ENCODE measurements at regions not wholly inside any gene's neighbourhood (a gene's known extent, or its start where the extent isn't known, plus 50 kb on each side); places are given as distances from the start of the nearest gene placed in this dataset.

DNA sequence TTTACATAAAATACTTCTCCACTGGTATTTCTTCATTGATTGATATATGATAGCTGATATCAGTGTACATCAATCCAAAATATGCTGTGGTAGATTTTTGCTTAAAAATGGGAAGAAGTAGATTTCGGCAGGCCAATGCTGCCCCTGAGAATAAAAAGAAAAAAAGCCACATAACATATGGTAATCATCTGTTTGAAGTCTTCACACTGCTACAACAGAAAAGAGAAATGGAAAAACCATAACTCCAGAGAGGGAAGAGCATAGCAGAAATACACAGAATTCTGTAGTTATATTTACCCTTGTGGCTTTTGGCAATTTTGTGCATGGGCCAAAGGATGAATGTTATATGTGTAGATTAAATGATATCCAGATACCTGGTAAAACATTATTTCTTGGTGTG is 143.1 kb upstream of the KCNMB2 start:
- no peak for DNase-seq
- CTCF ChIA-PET: interaction anchor here (0.6 kb wide), 1 partner anchor 62 kb away, joined by 3 read pairs; no protein-coding TSS in a partner anchor
- Mint-ChIP-seq H3K4me3 (no peak overlapping the region), H3K36me3 (no peaks in the 10 kb centered on the region), H3K4me1 (no peaks in the 10 kb centered on the region), H3K27ac (no peak overlapping the region), H3K9me3 (no peaks in the 10 kb centered on the region), H3K27me3 (no peaks in the 10 kb centered on the region)

DNA sequence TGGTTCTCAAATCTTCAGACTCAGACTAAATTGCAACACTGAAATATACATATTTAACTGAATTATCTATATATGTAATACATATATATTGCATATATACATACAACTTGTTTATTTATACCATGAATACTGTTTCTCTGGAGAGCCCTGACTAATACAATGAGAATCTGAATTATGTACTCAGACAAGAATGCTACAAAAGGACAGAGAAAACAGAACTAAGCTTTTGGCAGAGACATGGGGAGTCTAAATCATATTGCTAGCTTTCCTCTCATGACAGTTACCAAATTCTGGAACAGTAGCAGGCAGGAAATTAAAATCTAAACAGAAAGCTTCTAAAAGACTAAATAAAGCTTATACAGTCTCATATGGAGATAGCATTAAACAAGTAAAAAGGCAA is 142.4 kb upstream of the KCNMB2 start:
- no peak for DNase-seq
- no peaks in the 10 kb centered on the region for H3K36me3 Mint-ChIP-seq
- H3K4me1 Mint-ChIP-seq: no peaks in the 10 kb centered on the region
- no peak overlapping the region for H3K4me3 Mint-ChIP-seq
- H3K27me3 Mint-ChIP-seq: no peaks in the 10 kb centered on the region
- no peak overlapping the region for H3K27ac Mint-ChIP-seq
- no peaks in the 10 kb centered on the region for H3K9me3 Mint-ChIP-seq
- CTCF ChIA-PET: interaction anchor here (0.9 kb wide), 1 partner anchor 11 kb away, joined by 5 read pairs; no protein-coding TSS in a partner anchor

DNA sequence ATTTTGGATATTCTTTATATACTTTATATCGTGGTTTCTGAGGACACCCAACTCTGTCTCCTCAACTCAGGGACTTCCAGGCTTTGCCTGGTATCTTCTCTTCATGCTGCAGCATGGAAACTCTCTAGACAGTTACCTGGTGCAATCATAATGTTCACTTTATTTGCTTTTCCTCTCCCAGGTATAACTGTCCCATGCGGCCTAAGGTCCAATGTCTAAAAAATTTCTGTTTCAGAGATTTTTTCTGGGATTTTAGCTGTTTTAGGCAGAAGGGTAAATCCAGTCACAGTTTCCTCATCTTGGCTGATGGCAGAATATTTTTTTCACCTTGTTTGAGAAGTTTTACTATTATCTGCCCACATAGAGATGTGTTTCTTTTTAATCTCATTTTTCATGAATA is 139.9 kb upstream of the KCNMB2 start:
- Mint-ChIP-seq H3K4me1 (no peaks in the 10 kb centered on the region), H3K27me3 (no peaks in the 10 kb centered on the region), H3K9me3 (no peaks in the 10 kb centered on the region), H3K27ac (no peak overlapping the region), H3K4me3 (no peak overlapping the region), H3K36me3 (no peaks in the 10 kb centered on the region)
- CTCF ChIA-PET: no interaction called here
- DNase-seq: no peak

DNA sequence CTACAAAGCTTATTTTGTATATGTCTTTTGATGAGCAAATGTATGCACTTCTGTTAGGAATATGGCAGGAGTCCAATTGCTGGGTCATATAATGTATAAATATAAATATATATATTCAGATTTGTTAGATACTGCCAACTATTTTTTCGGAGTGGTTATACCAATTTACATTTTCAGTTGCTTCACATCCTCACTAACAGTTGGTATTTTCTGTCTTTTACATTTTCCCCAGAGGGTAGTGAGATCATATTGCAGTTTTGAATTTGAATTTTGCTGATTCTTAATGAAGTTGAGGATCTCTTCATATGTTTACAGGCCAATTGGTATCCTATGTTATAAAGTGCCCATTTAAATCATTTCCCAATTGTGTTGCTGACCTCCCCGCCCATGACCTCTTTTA is 139.0 kb upstream of the KCNMB2 start:
- H3K36me3 Mint-ChIP-seq: no peaks in the 10 kb centered on the region
- H3K4me3 Mint-ChIP-seq: no peak overlapping the region
- no peak overlapping the region for H3K27ac Mint-ChIP-seq

DNA sequence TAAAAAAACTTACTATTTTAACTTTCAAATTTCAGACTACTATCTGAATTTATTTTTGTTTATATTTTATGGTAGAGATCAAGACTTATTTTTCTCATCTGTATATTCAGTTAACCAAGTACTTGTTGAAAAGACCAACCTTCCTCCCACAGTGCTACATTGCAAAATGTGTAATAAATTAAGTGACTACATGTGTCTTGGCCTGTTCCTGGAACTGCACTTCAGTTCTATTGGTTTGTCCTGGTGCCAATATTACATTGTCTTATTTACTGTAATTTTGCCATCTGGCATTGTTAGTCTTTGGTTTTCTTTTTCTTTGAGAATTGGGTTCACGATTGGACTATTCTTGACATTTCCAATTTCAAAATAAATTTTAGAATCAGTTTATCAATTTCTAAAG is 138.4 kb upstream of the KCNMB2 start:
- CTCF ChIA-PET: no interaction called here
- Mint-ChIP-seq H3K4me1 (no peaks in the 10 kb centered on the region), H3K36me3 (no peaks in the 10 kb centered on the region), H3K27ac (no peak overlapping the region), H3K27me3 (no peaks in the 10 kb centered on the region), H3K4me3 (no peak overlapping the region), H3K9me3 (no peaks in the 10 kb centered on the region)
- no peak for DNase-seq

More for the DNA sequence above, 139.0 kb upstream of the KCNMB2 start:
- no peaks in the 10 kb centered on the region for H3K9me3 Mint-ChIP-seq
- no peaks in the 10 kb centered on the region for H3K4me1 Mint-ChIP-seq
- no peak for DNase-seq
- H3K27me3 Mint-ChIP-seq: no peaks in the 10 kb centered on the region
- CTCF ChIA-PET: no interaction called here

DNA sequence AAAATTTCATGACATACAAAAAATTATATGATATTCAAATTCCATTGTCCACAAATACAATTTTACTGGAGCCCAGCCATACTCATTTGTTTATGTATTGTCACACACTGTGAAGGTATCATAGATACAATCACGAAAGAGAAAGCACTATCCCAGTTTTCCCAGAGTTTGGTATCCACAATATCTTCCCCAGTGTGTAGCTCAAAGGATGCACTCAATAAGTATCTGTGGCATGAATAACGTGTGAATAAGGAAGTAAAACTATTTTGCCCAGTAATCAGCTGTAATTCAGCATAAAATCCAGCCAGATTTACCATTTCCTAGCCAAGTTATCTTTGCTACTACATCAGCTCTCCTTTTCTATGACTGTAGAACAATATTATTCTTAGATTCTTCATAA is 131.3 kb upstream of the KCNMB2 start:
- Mint-ChIP-seq H3K27me3 (peaks cover 3% of the 10 kb centered on the region), H3K4me3 (no peak overlapping the region), H3K36me3 (no peaks in the 10 kb centered on the region), H3K4me1 (no peaks in the 10 kb centered on the region), H3K9me3 (no peaks in the 10 kb centered on the region), H3K27ac (no peak overlapping the region)
- DNase-seq: no peak
- CTCF ChIA-PET: interaction anchor here (1.3 kb wide), 1 partner anchor 11 kb away, joined by 5 read pairs; no protein-coding TSS in a partner anchor

DNA sequence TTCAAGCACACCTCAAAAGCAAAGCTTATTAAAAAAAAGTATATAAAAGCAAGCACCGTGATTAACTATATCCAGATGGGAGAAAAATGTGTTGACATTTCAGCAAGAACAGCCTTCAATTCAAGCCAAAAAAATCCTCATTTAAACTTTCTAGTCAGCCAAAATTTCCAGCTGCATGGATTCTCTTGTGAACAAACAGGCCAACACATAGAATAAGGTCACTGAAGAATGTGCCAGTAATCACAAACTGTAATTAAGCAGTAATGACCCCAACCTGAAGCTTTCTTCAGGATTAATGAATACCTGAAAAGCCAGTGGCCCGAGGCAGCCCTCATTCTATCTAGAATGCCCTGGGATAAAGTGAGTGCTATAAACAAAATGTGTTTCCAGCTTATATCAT is 130.7 kb upstream of the KCNMB2 start:
- Mint-ChIP-seq H3K27ac (no peak overlapping the region), H3K9me3 (no peaks in the 10 kb centered on the region), H3K4me1 (no peaks in the 10 kb centered on the region), H3K4me3 (no peak overlapping the region), H3K27me3 (peaks cover 3% of the 10 kb centered on the region), H3K36me3 (no peaks in the 10 kb centered on the region)
- no peak for DNase-seq
- CTCF ChIA-PET: interaction anchor here (1.3 kb wide), 1 partner anchor 11 kb away, joined by 5 read pairs; no protein-coding TSS in a partner anchor

DNA sequence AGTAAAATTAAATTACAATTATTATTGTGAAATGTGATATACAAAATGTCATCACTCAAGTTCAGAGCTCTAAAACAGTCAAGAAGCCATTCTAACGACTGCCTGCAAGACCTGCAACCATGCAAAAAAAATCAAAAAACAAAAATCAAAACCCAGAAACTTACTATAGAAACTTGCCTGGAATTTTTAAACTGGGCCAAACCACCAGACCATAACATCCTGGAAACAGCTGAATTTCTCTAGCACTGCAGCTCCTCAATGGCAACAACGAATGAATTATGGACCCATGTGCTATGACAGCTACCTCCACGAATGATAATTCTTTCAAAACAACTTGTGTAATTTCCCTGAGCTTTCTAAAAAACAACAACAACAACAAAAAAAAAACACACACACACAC is 130.0 kb upstream of the KCNMB2 start:
- Mint-ChIP-seq H3K4me3 (no peak overlapping the region), H3K36me3 (no peaks in the 10 kb centered on the region), H3K9me3 (no peaks in the 10 kb centered on the region), H3K27ac (no peak overlapping the region), H3K27me3 (peaks cover 3% of the 10 kb centered on the region), H3K4me1 (no peaks in the 10 kb centered on the region)
- DNase-seq: no peak
- CTCF ChIA-PET: no interaction called here

DNA sequence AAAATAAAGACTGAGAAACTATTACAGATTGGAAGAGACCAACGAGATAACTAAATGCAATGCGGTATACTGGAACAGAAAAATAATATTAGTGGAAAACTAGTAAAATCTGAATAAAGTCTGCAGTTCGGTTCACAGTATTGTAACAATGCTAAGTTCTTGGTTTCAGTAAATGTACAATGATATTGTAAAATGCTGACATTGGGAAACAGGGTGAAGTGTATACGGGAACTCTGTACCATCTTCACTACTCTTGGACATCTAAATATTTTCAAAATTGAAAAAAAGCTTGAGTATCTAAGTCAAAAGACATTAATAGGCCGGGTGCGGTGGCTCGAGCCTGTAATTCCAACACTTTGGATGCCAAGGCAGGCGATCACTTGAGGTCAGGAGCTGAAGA is 120.9 kb upstream of the KCNMB2 start:
- Mint-ChIP-seq H3K4me3 (no peak overlapping the region), H3K36me3 (no peaks in the 10 kb centered on the region), H3K4me1 (no peaks in the 10 kb centered on the region), H3K27me3 (no peaks in the 10 kb centered on the region), H3K27ac (no peak overlapping the region), H3K9me3 (no peaks in the 10 kb centered on the region)
- CTCF ChIA-PET: no interaction called here
- DNase-seq: no peak

DNA sequence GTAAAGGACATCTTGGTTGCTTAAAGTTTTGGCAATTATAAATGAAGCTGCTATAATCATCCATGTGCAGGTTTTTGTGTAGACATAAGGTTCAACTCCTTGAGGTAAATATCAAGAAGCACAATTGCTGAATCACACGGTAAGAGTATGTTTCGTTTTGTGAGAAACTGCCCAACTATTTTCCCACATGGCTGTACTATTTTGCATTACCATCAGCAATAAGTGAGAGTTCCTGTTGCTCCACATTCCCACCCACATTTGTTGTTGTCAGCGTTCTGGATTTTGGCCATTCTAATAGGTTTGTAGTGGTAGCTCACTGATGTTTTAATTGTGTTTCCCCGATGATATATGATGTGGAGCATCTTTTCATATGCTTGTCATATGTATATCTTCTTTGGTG is 118.5 kb upstream of the KCNMB2 start:
- Mint-ChIP-seq H3K4me1 (no peaks in the 10 kb centered on the region), H3K36me3 (no peaks in the 10 kb centered on the region), H3K4me3 (no peak overlapping the region), H3K27me3 (no peaks in the 10 kb centered on the region), H3K9me3 (no peaks in the 10 kb centered on the region), H3K27ac (no peak overlapping the region)
- CTCF ChIA-PET: no interaction called here
- DNase-seq: no peak

DNA sequence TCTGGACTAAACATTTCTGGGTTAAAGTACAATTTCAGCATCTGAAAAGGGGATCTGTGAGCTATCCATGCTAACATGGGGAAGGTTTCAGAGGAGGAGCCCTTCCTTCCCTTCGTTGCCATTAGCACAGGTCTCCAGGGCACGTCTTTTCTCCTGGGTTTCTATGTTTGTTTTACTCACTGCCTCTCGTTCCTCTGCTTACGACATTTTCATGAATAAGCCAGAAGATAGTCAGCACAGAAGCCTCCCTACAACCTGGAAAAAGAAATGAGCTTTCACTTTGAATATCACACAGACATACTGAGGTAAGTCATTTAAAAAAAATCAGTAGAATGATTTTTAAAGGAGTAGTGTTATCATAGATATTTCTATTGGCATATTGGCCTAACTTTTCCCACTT is 117.2 kb upstream of the KCNMB2 start:
- no peak overlapping the region for H3K4me3 Mint-ChIP-seq
- H3K4me1 Mint-ChIP-seq: no peaks in the 10 kb centered on the region
- no peaks in the 10 kb centered on the region for H3K36me3 Mint-ChIP-seq
- H3K27ac Mint-ChIP-seq: no peak overlapping the region
- CTCF ChIA-PET: no interaction called here
- H3K27me3 Mint-ChIP-seq: no peaks in the 10 kb centered on the region
- no peak for DNase-seq
- no peaks in the 10 kb centered on the region for H3K9me3 Mint-ChIP-seq

DNA sequence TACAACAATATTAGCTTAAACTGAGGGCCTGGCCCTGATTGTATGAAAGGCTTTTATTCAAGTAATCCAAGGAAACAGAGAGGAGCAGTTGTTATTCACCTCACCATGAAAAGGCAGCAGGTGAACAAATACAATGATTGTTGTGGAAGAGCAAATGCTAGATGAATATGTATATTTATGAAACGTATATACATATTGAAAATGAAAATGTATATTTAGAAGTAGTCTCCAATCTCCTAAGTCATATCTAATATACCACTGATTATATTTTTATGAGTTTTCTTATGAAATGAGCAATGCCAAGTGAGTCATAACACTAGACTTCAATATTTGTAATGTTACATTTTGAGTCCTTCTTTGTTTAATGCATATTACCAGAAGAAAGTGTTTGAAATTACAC is 116.2 kb upstream of the KCNMB2 start:
- no peaks in the 10 kb centered on the region for H3K36me3 Mint-ChIP-seq
- H3K4me3 Mint-ChIP-seq: no peak overlapping the region
- H3K27ac Mint-ChIP-seq: no peak overlapping the region
- CTCF ChIA-PET: no interaction called here
- H3K9me3 Mint-ChIP-seq: no peaks in the 10 kb centered on the region
- H3K27me3 Mint-ChIP-seq: no peaks in the 10 kb centered on the region
- no peaks in the 10 kb centered on the region for H3K4me1 Mint-ChIP-seq
- DNase-seq: no peak

DNA sequence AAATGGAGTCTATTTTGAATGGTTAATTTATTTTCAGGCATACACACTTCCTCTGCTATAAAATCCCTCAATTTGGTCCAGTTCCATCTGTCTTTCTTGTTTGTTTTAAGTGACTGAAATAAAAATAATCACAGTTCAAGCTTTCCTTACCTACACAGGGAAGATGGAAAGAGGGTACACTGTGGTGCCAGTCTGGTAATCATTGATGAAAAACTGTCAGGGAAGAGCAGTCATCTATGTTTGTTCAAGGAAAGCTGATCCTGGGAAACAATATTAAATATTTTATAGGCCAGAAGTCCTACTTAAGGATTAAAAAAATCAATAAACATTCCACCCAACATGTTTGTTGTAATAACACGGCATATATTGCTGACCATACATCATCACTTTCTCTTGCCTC is 115.2 kb upstream of the KCNMB2 start:
- no peaks in the 10 kb centered on the region for H3K9me3 Mint-ChIP-seq
- no peaks in the 10 kb centered on the region for H3K36me3 Mint-ChIP-seq
- no peaks in the 10 kb centered on the region for H3K27me3 Mint-ChIP-seq
- DNase-seq: no peak
- H3K4me1 Mint-ChIP-seq: no peaks in the 10 kb centered on the region
- H3K27ac Mint-ChIP-seq: no peak overlapping the region
- no peak overlapping the region for H3K4me3 Mint-ChIP-seq
- CTCF ChIA-PET: no interaction called here

DNA sequence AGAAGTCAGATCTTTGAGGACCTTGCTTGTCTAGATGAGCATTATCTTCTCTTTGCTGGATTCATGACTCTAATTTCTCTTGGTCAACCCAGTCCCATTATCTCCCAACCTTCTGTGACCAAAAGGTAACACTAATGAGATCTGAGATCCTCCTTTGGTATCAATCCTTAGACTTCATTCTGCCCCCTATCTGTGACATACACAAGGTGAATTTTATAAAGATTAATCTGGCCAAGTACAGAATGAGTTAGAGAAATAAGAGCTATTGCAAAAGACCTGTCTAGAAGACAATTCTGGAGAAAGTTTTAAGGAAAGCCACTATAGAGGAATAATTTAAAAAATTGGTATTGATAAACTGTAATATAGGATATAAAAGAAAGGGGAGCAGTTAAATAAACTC is 113.8 kb upstream of the KCNMB2 start:
- no peaks in the 10 kb centered on the region for H3K36me3 Mint-ChIP-seq
- DNase-seq: no peak
- no peaks in the 10 kb centered on the region for H3K4me1 Mint-ChIP-seq
- CTCF ChIA-PET: no interaction called here
- H3K27me3 Mint-ChIP-seq: no peaks in the 10 kb centered on the region
- H3K9me3 Mint-ChIP-seq: no peaks in the 10 kb centered on the region
- H3K4me3 Mint-ChIP-seq: no peak overlapping the region
- H3K27ac Mint-ChIP-seq: no peak overlapping the region

DNA sequence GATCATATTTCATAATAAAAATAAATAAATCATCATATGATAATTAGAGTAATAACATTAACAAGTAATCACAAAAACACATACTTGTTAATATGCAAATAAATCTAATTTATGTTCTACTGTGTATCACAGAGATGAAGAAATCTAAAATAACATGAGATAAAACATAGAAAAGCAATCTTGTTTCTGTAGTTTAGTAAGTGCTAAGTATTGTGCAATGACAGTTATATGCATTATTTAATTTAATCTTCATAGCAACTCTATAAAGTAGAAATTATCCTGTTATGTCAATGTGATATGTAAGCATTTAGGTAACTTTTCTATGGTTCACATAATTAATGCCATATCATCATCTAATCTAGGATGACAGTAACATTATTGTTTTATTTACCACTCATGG is 108.2 kb upstream of the KCNMB2 start:
- Mint-ChIP-seq H3K4me1 (no peaks in the 10 kb centered on the region), H3K9me3 (no peaks in the 10 kb centered on the region), H3K27ac (no peak overlapping the region), H3K27me3 (no peaks in the 10 kb centered on the region), H3K4me3 (no peak overlapping the region), H3K36me3 (no peaks in the 10 kb centered on the region)
- CTCF ChIA-PET: no interaction called here
- no peak for DNase-seq

DNA sequence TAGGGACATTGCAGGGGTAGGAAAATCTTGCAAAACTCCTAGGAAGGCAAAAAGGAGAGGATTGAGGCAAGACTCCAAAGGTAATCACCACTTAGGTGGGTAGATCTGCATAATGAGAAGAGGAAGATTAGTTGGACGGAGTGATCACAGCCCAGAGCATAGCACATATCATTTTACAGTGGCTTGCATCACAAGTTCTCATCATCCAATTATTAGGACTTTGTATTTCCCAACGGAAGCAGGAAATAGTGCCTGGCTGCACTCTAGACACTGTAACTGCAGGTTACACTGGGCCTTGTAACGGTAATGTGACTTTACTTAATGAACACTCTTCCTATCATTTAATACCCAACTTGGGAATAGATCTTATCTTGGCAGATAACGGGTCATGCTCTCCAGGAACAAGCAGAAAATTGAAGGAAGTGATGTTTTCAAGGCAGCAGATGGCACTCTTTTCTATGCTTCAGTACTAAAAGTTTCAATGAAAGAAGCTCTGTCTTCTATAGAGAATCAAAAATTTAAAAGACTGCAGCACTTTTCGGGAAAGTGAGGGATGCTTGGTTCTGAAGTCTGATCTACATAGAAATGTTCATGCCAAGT is 101.9 kb upstream of the KCNMB2 start:
- Mint-ChIP-seq H3K36me3 (no peaks in the 10 kb centered on the region), H3K4me1 (no peaks in the 10 kb centered on the region), H3K27ac (no peak overlapping the region), H3K9me3 (no peaks in the 10 kb centered on the region), H3K4me3 (no peak overlapping the region), H3K27me3 (no peaks in the 10 kb centered on the region)
- CTCF ChIA-PET: interaction anchor here (2.3 kb wide), 1 partner anchor 533 kb away, joined by 7 read pairs; no protein-coding TSS in a partner anchor
- DNase-seq: no peak
